K562 (cell line): ENCODE measurements at regions not wholly inside any gene's neighbourhood (a gene's known extent, or its start where the extent isn't known, plus 50 kb on each side); places are given as distances from the start of the nearest gene placed in this dataset.

Source experiments
- JUN ChIP-seq, 2 experiments: sonication (generic) in 1 of 2; formaldehyde crosslinking in 1 of 2; IDR thresholded peaks; 2 replicates each; pipeline versions ENCODE4 v1.6.1 to v1.8.0; 2012 to 2022; ENCODE audit warnings: borderline replicate concordance in 2 of 2, mild to moderate bottlenecking in 2 of 2, improper control_type of control experiment in 1 of 2, low read depth in 1 of 2, low read length in 1 of 2, missing genetic modification reagents in 1 of 2
- LARP7 ChIP-seq: fragments of 450-650 bp; IDR thresholded peaks from 2 replicates; pipeline ENCODE4 v1.6.1; 2016
- SMARCA5 ChIP-seq: fragments of 450-650 bp; IDR thresholded peaks from 2 replicates; pipeline ENCODE4 v1.6.1; 2016
- ZNF217 ChIP-seq: sonication (generic); formaldehyde crosslinking; IDR thresholded peaks from 2 replicates; pipeline ENCODE4 v1.8.0; 2022; ENCODE audit warnings: mild to moderate bottlenecking, missing genetic modification reagents
- ZNF75A ChIP-seq: fragments of 450-650 bp; formaldehyde crosslinking; IDR thresholded peaks from 2 replicates; pipeline ENCODE4 v1.4.0; 2020; ENCODE audit warnings: mild to moderate bottlenecking
- TF ChIP-seq, protein P1 (sequence below), 3 experiments: IDR thresholded peaks in 2 of 3; conservative IDR thresholded peaks in 1 of 3; 2 replicates each; pipeline ENCODE4 v1.5.1; 2011 to 2012; ENCODE audit warnings: low read length in 3 of 3, mild to moderate bottlenecking in 3 of 3, control low read depth in 2 of 3, improper control_type of control experiment in 1 of 3, inconsistent platforms in 1 of 3, low read depth in 1 of 3, mixed read lengths in 1 of 3, moderate library complexity in 1 of 3; ENCODE audit not compliant: insufficient read depth in 2 of 3

DNA sequence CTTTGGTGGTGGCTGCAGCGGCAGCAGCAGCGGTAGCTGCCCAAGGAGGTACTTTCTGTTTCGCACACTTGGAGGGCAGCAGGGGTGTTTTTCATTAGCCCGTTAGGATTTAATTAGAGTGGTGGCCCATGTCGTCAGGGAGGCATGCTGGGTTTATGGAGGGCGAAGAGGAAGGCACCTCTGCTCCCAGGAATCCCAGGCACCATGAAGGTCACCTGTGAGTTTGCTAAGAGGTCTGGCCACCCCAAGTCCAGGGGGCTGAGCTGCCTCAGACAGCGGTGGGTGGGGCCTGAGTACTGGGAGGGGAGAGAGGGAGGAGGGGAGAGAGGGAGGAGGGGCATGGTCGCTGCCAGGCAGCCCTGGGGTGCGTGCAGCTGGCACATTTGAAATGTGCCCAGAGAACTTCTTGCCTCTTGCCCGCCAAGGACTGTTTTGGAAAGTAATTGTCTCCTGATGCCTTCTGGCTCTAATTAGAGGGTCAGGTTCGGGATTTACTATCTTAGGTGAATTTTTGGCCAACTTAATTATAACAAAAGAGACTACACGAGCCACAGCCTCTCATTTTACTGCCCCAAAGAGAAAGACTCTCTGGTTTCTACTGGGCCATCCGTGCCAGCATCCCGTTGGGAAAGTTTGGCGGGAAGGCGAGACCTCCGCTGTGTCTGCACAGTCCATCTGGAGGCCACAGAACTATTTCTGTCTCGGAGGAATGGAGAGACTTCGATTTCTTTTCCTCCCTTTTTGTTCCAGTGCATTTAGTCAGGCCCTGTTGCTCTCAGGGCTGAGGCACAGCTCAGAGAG, 62.0 kb downstream of the GLI2 start:
- TF ChIP-seq, protein P1, sequence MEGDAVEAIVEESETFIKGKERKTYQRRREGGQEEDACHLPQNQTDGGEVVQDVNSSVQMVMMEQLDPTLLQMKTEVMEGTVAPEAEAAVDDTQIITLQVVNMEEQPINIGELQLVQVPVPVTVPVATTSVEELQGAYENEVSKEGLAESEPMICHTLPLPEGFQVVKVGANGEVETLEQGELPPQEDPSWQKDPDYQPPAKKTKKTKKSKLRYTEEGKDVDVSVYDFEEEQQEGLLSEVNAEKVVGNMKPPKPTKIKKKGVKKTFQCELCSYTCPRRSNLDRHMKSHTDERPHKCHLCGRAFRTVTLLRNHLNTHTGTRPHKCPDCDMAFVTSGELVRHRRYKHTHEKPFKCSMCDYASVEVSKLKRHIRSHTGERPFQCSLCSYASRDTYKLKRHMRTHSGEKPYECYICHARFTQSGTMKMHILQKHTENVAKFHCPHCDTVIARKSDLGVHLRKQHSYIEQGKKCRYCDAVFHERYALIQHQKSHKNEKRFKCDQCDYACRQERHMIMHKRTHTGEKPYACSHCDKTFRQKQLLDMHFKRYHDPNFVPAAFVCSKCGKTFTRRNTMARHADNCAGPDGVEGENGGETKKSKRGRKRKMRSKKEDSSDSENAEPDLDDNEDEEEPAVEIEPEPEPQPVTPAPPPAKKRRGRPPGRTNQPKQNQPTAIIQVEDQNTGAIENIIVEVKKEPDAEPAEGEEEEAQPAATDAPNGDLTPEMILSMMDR (IDR thresholded peaks at IDR 0.05 in 2 of 3, conservative IDR thresholded peaks at IDR 0.05 in 1 of 3; ENCODE audit: insufficient read depth in 2 of 3, low read depth in 1 of 3, low read length in 3 of 3), result no peak
- TF ChIP-seq LARP7 (no peak), JUN (IDR thresholded peaks at IDR 0.05; ENCODE audit: borderline replicate concordance, low read depth, low read length) (no peak), JUN (CRISPR knock-in tag; IDR thresholded peaks at IDR 0.05; ENCODE audit: borderline replicate concordance) (no peak), SMARCA5 (no peak), ZNF217 (CRISPR knock-in tag) (no peak), ZNF75A (CRISPR knock-in tag) (no peak)
